BE2C (cell line): ENCODE measurements at regions not wholly inside any gene's neighbourhood (a gene's known extent, or its start where the extent isn't known, plus 50 kb on each side); places are given as distances from the start of the nearest gene placed in this dataset.

Experiments used
- DNase-seq: peaks from one replicate; pipeline ENCODE4 v3.0.0-alpha.2; 2020
- H3K27me3 ChIP-seq: fragments of 250-450 bp; sonication (Bioruptor Pico); 2 replicates; pipeline ENCODE4 v1.5.1; 2020; ENCODE audit warnings: mild to moderate bottlenecking
- H3K36me3 ChIP-seq: fragments of 250-450 bp; sonication (Bioruptor Pico); 2 replicates; pipeline ENCODE4 v1.5.1; 2020; ENCODE audit warnings: mild to moderate bottlenecking
- H3K4me1 ChIP-seq: fragments of 250-450 bp; sonication (Bioruptor Pico); 2 replicates; pipeline ENCODE4 v1.5.1; 2020
- H3K4me3 ChIP-seq: 2 replicates; pipeline ENCODE4 v1.5.1; 2011; ENCODE audit warnings: low read depth, low read length
- H3K9me3 ChIP-seq: fragments of 250-450 bp; sonication (Bioruptor Pico); 2 replicates; pipeline ENCODE4 v1.5.1; 2020
- CTCF ChIP-seq: IDR thresholded peaks from 2 replicates; pipeline ENCODE4 v1.5.1; 2012; ENCODE audit warnings: mild to moderate bottlenecking, low read depth, low read length

- Histone ChIP-seq H3K9me3 (no peaks in the 10 kb centered on the region), H3K27me3 (no peaks in the 10 kb centered on the region), H3K36me3 (no peaks in the 10 kb centered on the region), H3K4me1 (no peaks in the 10 kb centered on the region), H3K4me3 (no peak overlapping the region)
- DNase-seq, result no peak
- no peak for TF ChIP-seq CTCF
Measured at GRCh38 chr5:120035815-120036577, 406.6 kb downstream of the FAM170A start.

- no peaks in the 10 kb centered on the region for H3K4me1 ChIP-seq
- DNase-seq, result no peak
- H3K27me3 ChIP-seq, result no peaks in the 10 kb centered on the region
- H3K4me3 ChIP-seq, result no peak overlapping the region
- no peak for TF ChIP-seq CTCF
- H3K9me3 ChIP-seq, result no peaks in the 10 kb centered on the region
- no peaks in the 10 kb centered on the region for H3K36me3 ChIP-seq
Measured at GRCh38 chr5:120037451-120037850, 408.1 kb downstream of the FAM170A start.

GRCh38 chr5:120039111-120039510, 409.8 kb downstream of the FAM170A start:
- no peaks in the 10 kb centered on the region for H3K36me3 ChIP-seq
- DNase-seq, result no peak
- no peak for TF ChIP-seq CTCF
- no peaks in the 10 kb centered on the region for H3K4me1 ChIP-seq
- H3K9me3 ChIP-seq, result no peaks in the 10 kb centered on the region
- H3K27me3 ChIP-seq, result no peaks in the 10 kb centered on the region
- no peak overlapping the region for H3K4me3 ChIP-seq

DNA sequence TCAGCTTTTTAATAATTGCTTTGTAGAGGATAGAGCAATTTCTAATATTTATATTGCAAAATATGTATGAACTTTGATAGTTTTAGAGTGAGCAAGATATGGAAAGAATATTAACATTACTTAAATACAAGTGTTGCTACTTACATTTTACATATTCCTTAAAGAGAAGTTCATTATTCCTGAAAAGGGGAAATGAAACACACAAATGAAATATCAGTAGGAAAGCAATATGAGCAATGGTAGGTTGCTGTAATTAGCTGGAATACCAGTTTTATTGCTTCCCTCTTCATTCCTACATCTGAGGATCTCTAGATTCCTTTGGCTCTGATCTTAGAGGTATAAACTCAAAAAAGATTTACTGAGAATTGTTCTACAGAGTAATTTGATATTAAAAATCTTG, 414.1 kb downstream of the FAM170A start:
- DNase-seq, result no peak
- TF ChIP-seq CTCF, result no peak
- no peaks in the 10 kb centered on the region for H3K9me3 ChIP-seq
- no peak overlapping the region for H3K4me3 ChIP-seq
- H3K4me1 ChIP-seq, result no peaks in the 10 kb centered on the region
- H3K36me3 ChIP-seq, result no peaks in the 10 kb centered on the region
- no peaks in the 10 kb centered on the region for H3K27me3 ChIP-seq

DNA sequence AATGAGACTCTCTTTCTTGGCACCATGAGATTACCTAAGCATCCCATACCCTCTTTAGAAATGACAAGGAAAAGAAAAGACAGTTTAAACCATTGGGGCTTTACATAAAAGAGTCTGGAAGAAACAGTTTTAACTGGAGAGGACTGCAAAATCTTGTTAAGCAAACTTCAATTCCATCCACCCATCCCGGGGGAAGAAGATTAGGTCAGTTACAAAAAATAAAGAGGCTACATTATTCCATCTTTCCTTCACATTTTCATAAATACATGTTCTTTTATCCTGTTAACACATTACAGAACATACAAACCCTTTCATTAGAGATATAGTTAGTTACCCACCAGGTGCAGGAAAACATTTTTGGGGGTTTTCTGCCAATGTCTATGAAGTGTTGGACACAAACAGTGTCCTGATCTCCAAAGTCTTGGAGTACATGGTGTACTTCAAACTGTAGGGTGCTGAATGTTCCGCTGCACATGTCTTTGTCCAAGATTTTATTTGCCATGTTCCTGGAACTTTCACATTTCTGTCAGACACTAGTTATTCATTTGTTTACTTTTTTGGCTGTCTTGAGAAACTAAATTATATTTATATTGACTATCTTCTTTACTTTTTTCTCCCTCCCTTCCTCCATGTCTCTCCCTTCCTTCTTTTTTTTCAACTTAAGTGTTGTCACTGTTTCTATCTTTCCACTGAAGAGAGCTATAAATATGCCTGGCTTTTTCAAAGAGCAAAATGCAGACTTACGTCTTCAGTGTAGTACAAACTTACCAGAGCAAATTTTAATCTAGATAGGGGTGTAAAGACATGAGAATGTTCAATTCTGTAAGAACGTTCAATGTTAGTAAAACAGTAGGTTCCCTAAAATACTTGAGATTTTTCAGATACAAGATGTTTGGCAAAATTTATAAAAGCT, 410.9 kb upstream of the PRR16 start:
- H3K9me3 ChIP-seq, result no peaks in the 10 kb centered on the region
- peaks cover 9% of the 10 kb centered on the region for H3K4me1 ChIP-seq
- no peak for DNase-seq
- TF ChIP-seq CTCF, result no peak
- no peaks in the 10 kb centered on the region for H3K27me3 ChIP-seq
- H3K4me3 ChIP-seq, result no peak overlapping the region
- no peaks in the 10 kb centered on the region for H3K36me3 ChIP-seq

DNA sequence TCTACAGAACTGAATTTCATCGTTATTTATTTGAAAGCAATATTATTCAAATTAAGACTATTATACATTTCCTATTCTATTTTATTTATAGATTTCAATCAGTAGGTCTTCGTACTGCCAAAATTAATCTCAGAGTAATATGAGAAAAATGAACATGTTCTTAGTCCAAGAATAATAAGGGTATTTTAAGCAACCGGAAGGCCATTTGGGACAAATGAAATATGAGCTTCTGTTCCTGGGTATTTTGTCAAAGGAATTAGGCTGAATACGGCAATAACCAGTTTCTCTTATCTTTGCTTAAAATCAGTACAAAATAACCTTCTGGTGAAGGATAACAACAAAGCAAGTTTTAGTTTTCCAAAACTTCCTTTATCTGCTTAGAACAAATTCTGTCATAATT, 410.3 kb upstream of the PRR16 start:
- Histone ChIP-seq H3K27me3 (no peaks in the 10 kb centered on the region), H3K9me3 (no peaks in the 10 kb centered on the region), H3K36me3 (no peaks in the 10 kb centered on the region), H3K4me1 (peaks cover 9% of the 10 kb centered on the region), H3K4me3 (no peak overlapping the region)
- no peak for TF ChIP-seq CTCF
- no peak for DNase-seq
